ENCODE measurements at regions not wholly inside any gene's neighbourhood (a gene's known extent, or its start where the extent isn't known, plus 50 kb on each side); places are given as distances from the start of the nearest gene placed in this dataset.

DNA sequence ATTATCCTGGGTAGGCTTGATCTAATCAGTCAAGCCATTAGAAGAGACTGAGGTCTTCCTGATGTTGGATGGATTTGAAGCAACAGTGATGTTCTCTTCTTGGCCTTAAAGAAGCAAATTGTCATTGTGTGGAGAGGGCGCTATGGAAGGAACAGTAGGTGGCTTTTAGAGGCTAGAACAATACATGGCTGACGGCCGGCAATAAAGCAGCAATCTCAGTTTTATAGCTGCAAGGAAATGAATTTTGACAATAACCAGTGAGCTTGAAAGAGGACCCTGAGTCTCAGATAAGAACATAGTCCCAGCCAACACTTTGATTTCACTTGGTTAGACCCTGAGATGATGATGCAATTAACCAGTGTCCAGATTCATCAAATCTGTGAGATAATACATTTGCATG lies 302.1 kb downstream of the NSUN3 start:
- no peak for TF ChIP-seq EZH2 (IDR thresholded peaks at IDR 0.05)
- TF ChIP-seq POLR2AphosphoS5 (IDR thresholded peaks at IDR 0.05; ENCODE audit: borderline replicate concordance, low read depth, low read length) = no peak

Measured in SK-N-MC (cell line).